Neural cell (in vitro differentiated cells): ENCODE measurements at regions not wholly inside any gene's neighbourhood (a gene's known extent, or its start where the extent isn't known, plus 50 kb on each side); places are given as distances from the start of the nearest gene placed in this dataset.

Experiments used
- MXI1 ChIP-seq: fragments of 450-650 bp; conservative IDR thresholded peaks from 2 replicates; pipeline ENCODE4 v1.6.1; 2014; ENCODE audit warnings: antibody characterized with exemption, mild to moderate bottlenecking; ENCODE audit not compliant: poor library complexity, severe bottlenecking
- POLR2AphosphoS5 ChIP-seq: IDR thresholded peaks from 2 replicates; pipeline ENCODE4 v1.6.1; 2012
- TF ChIP-seq, protein P1 (sequence below): fragments of 450-650 bp; IDR thresholded peaks from 2 replicates; pipeline ENCODE4 v1.5.1; 2014; ENCODE audit warnings: antibody characterized with exemption, mild to moderate bottlenecking, moderate library complexity; ENCODE audit not compliant: poor library complexity, severe bottlenecking

DNA sequence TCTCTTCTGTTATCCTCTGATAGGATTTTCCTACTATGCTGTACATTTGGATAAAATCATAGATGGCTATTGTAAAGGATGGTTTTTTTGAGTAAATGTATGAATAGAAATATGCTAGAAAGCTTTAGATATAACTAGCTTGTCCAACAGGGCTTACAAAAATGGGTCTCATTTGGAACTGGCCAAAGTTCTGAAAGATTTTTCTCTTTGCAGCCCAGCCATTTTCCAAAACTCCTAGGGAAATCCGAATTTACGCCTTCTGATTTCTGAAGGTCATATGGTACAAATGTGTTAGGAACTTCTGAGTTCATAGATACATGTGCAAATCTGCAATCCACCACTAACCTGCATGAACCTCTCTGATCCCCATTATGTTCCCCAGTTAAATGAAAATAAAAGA, 603.9 kb upstream of the C9orf72 start:
- TF ChIP-seq, protein P1, sequence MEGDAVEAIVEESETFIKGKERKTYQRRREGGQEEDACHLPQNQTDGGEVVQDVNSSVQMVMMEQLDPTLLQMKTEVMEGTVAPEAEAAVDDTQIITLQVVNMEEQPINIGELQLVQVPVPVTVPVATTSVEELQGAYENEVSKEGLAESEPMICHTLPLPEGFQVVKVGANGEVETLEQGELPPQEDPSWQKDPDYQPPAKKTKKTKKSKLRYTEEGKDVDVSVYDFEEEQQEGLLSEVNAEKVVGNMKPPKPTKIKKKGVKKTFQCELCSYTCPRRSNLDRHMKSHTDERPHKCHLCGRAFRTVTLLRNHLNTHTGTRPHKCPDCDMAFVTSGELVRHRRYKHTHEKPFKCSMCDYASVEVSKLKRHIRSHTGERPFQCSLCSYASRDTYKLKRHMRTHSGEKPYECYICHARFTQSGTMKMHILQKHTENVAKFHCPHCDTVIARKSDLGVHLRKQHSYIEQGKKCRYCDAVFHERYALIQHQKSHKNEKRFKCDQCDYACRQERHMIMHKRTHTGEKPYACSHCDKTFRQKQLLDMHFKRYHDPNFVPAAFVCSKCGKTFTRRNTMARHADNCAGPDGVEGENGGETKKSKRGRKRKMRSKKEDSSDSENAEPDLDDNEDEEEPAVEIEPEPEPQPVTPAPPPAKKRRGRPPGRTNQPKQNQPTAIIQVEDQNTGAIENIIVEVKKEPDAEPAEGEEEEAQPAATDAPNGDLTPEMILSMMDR, result no peak
- TF ChIP-seq POLR2AphosphoS5 (no peak), MXI1 (no peak)
